Suppressor macrophage treated with lipopolysaccharide for 1 hour (primary cell): ENCODE measurements at regions not wholly inside any gene's neighbourhood (a gene's known extent, or its start where the extent isn't known, plus 50 kb on each side); places are given as distances from the start of the nearest gene placed in this dataset.

Experiments used
- DNase-seq, 3 donors: peaks; one replicate each; pipeline ENCODE4 v3.0.0-alpha.2; 2020 to 2022

- no peak for DNase-seq
Observed at GRCh38 chr3:24945563-24945962, 450.9 kb upstream of the THRB start.

GRCh38 chr3:24947103-24947502, 452.5 kb upstream of the THRB start:
- no peak for DNase-seq

- no peak for DNase-seq
Observed at GRCh38 chr3:24951180-24951579, 456.5 kb upstream of the THRB start.

GRCh38 chr3:24952388-24952787, 457.7 kb upstream of the THRB start:
- no peak for DNase-seq

GRCh38 chr3:24953060-24953771, 458.6 kb upstream of the THRB start:
- DNase-seq, result no peak

GRCh38 chr3:24956613-24957012, 462.0 kb upstream of the THRB start:
- no peak for DNase-seq

- DNase-seq, result no peak
Observed at GRCh38 chr3:24958271-24958670, 463.6 kb upstream of the THRB start.

- DNase-seq, result no peak
Observed at GRCh38 chr3:24958910-24959447, 464.3 kb upstream of the THRB start.

GRCh38 chr3:24963762-24964625, 464.1 kb upstream of the RARB start:
- DNase-seq, result no peak

- no peak for DNase-seq
Observed at GRCh38 chr3:24965706-24966385, 462.2 kb upstream of the RARB start.

- DNase-seq, result no peak
Observed at GRCh38 chr3:24968036-24968435, 460.0 kb upstream of the RARB start.

- DNase-seq, result no peak
Observed at GRCh38 chr3:24972491-24972890, 455.6 kb upstream of the RARB start.

GRCh38 chr3:24981309-24981708, 446.8 kb upstream of the RARB start:
- no peak for DNase-seq

GRCh38 chr3:24981924-24982323, 446.1 kb upstream of the RARB start:
- no peak for DNase-seq

GRCh38 chr3:24985668-24986067, 442.4 kb upstream of the RARB start:
- DNase-seq, result no peak

GRCh38 chr3:24986612-24987011, 441.5 kb upstream of the RARB start:
- no peak for DNase-seq

- no peak for DNase-seq
Observed at GRCh38 chr3:24999357-24999756, 428.7 kb upstream of the RARB start.

GRCh38 chr3:25000971-25001591, 427.0 kb upstream of the RARB start:
- DNase-seq, result no peak

- DNase-seq, result no peak
Observed at GRCh38 chr3:25002052-25002451, 426.0 kb upstream of the RARB start.

- no peak for DNase-seq
Observed at GRCh38 chr3:25007974-25008658, 419.9 kb upstream of the RARB start.

- DNase-seq, result no peak
Observed at GRCh38 chr3:25009665-25010064, 418.4 kb upstream of the RARB start.

GRCh38 chr3:25015599-25015998, 412.5 kb upstream of the RARB start:
- DNase-seq, result no peak
